Mucosa of gallbladder (tissue), 1 donor: ENCODE measurements at regions not wholly inside any gene's neighbourhood (a gene's known extent, or its start where the extent isn't known, plus 50 kb on each side); places are given as distances from the start of the nearest gene placed in this dataset.
A peak's percentile ranks its signal among the peaks of the same experiment; 100 is the strongest.
"Not testable (repeated sequence)": the region's sequence is repeated elsewhere in the genome, so short reads cannot be mapped to it uniquely, and the experiment has no call there.

Source experiments
- DNase-seq: peaks from one replicate; pipeline ENCODE4 v3.0.0-alpha.2; 2020; ENCODE audit warnings: low spot score
- donor health status: DM: no; HTN: no; CAD: no.

DNA sequence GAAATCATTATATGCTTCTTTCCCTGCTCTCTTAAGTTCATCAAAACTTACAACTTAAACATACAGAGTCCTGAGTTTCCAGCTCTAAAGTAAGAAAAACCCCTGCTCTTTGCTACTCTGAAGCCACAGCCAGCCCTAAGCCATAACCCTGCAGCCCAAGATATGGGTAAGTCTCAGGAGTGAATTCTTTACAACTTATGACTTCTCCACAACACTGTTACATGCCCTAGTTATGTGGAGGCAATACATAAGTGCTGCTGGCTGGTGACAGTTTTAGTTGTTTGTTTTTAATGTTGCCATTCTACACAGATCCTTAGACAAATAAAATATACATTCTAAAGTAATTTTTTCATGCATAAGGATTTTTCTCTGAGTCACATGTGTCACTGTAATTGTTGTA lies 100.2 kb downstream of the FBXO8 start:
- no peak for DNase-seq

- no peak for DNase-seq
These were observed 101.6 kb downstream of the FBXO8 start for GRCh38 chr4:174181827-174182226.

DNA sequence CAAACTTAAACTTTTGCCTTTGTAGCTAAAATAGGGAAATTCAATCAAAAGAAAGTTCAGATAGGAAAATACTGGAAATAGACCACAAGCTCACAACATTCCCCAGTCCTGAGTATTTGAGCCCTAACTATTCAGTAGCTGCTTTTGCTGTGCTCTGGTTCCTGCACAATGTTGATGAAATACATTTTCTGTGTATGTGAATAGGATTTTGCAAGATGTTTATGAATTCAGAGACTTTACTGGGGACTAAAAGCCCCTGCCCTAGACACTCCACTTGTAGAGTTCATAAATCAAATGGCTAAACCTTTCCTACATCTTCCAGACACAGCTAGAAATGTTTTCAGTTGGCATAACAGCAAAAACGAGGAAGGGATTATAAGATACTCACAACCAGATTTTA lies 105.9 kb downstream of the FBXO8 start:
- DNase-seq: no peak

DNA sequence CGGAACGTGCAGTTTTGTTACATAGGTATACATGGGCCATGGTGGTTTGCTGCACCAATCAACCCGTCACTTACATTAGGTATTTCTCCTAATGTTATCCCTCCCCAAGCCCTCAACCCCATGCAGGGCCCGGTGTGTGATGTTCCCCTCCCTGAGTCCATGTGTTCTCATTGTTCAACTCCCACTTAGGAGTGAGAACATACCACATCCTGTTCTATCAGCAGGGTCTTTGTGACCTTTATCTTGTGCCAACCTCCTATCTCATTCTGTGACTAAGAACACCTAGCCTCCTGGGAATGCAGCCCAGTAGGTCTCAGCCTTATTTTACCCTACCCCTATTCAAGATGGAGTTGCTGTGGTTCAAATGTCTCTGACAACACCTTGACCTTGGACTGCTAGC lies 107.6 kb downstream of the FBXO8 start:
- not testable (repeated sequence) for DNase-seq

DNA sequence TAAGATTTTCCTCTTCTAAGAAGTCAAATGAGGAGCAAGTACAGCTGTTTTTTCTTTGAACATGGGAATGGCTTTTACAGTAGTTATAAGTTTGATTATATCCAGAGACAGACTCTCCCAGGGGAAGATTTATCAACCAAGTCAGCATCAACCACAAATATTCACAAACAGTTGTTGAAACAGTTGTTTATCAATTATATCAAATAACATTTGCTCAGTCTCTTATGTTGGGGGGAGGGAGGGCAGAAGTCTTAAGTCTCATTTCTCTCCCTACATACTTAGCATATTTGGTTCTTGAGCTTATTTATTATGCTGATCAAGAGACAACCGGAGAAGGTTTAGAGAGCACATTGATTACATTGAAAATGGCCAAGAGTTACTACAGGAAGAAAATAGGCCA lies 110.1 kb downstream of the FBXO8 start:
- no peak for DNase-seq

- no peak for DNase-seq
These were observed 111.2 kb downstream of the FBXO8 start for GRCh38 chr4:174172274-174172673.

DNA sequence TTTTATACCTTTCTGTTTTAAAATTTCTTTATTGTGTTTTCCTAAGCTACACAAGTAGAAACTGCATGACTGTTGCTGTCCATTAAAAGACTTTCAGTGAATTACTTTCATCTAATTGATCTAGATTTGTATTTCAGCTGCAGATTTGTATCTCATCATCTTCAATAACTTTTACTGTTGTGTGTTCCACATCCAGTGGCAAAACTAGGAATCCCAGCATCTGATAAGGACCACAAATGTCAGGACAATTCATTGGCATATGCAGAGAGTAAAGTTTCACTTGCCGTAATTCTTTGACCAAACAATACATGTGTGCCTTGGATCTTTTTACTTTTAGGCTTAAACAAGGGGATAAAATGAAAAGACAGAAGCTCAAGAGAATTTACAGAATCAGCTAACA lies 112.6 kb downstream of the FBXO8 start:
- DNase-seq: no peak

DNA sequence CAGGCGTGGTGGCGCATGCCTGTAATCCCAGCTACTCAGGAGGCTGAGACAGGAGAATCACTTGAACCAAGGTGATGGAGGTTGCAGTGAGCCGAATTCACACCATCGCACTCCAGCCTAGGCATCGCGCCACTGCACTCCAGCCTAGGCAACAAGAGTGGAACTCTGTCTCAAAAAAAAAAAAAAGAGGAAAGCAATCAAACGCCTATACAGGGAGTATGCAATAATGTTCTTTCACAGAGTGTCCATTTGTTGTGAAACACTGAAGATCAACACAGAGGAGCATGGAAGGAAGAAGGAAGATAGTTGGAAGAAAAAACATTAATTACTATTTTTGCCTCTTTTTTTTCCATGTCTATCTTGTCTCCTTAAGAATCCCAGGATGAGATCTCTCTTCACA lies 113.4 kb downstream of the FBXO8 start:
- no peak for DNase-seq

GRCh38 chr4:174157106-174157607 lies 126.3 kb downstream of the FBXO8 start:
- no peak for DNase-seq

DNA sequence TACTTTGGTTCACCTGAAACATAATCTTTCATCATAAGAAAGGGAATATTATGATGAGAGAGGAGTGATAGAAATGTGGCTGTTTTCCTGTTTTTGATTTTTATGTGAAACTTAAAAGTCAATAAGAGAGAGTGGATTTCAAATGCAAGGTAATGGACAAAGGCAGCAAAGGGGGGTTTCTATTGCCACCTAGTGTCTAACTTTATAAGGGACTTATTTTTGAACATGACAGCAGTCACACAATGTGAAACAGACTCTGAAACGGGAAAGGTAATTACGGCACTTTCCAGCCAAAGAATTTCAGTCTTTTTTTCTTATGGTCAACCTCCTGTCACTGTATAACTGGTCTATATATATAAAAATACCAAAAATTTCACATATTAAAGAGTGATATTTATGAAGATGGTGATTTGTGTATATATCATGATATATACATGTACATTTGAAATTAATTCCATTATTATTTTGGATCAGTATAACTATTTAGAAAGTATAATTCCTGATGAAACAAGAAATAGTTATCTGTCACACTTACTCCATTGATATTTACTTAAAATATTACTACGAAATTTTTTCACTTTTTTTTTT lies 127.1 kb downstream of the FBXO8 start:
- DNase-seq: no peak

GRCh38 chr4:174154215-174154854 lies 129.1 kb downstream of the FBXO8 start:
- DNase-seq: peak; percentile 16

DNA sequence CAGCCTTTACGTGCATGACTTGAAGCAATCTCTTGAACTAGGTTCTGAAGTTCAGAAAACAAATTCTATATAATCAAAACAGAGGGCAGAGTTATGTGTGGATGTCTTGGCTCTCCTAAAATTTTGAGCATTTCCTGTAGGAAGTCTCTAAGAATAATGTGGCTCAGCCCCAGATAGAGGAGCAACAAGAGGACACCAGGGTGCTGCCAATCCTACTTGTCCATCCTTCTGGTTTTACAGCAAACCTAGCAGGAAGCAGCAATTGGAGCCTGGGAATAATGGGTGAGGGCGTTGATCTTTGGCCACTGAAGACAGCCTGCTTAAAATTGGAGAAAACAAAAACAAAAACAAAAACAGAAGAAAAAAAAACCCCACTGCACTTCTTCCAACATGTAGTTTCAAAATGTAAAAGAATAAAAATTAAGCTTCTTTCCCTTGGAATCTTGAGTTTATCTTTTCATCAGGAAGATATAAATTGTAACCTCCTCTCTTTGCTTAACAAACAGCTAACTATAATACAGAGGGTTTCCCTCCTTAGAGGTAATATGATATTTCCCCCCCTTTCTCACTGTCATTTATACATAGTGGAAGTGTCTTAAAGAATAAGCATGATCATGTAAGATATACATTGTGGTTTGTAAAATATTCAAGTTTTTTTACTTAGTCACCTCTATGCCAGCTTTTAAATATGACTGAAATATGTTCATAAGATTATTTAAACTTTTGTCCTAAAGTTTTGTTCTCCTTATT lies 130.6 kb downstream of the FBXO8 start:
- no peak for DNase-seq

DNA sequence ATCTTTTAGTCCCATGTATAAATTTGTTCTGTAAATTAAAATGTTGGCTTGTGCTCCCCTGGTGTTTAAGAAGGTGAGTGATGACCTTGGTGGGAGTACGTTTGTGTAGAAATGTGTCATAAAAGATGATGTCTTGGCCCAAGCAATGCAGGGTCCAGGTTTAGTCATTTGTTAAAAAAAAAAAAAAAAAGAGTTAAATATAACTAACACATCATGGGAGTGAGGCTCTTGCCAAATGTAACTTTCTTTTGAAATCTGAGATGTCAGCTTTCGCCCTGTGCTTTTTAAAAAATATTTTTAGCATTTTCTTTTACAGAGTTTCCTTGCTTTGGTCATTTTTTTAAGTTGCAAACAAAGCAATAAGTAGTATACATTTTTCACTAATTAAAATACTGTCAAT lies 135.6 kb downstream of the FBXO8 start:
- DNase-seq: no peak

DNA sequence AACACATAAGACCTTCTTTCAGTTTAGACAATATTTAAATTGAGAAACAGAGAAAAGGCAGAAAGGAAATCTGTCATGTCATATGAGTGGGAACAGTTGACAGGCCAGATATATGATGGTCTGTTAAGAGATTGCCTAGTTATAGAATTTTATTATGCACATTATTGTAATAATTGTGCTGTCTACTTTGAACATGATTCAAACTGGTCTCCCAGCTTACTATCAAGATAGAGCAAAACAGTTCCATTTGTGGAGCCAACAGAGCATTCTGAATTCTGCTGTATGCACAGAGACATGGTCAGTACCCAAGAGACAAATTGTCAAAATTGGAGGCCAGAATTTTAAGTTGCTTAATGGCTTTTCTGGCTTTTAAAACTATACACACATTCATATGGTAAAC lies 139.4 kb downstream of the FBXO8 start:
- no peak for DNase-seq

DNA sequence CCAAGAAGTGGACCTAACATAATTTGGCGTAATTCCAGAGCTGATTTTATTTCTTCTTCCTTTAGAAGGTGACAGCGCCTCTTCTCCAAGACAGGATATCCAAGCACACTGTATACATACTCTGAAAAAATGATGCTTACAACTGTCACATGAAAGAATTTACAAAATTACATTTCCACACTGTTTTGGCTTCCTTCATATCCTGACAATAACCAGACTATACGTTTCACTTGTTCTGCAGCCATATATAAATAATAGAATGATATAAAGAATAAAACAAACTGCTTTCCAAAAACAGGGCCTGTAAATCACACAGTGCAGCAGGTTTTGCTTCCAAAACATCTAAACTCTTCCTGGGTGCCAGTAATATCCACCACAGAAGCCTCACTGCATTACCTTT lies 141.6 kb downstream of the FBXO8 start:
- DNase-seq: no peak

DNA sequence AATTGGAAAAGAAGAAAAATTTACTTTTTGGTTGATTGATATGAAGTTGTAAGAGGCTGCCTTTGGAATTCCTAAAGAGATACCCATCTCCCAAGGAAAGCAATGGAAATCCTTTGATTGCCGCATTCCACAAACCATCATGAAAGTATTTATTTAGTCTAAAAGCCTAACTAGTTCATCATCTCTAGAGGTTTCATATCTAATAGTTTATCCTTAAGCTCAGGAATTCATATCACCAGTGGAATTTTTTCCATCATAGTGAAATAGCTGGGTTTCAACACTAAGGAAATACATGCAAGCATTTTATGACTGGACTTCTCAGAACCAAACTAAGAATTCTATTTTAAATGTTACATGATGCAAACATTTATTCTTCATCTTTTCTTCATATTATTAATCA lies 144.9 kb downstream of the FBXO8 start:
- DNase-seq: no peak

DNA sequence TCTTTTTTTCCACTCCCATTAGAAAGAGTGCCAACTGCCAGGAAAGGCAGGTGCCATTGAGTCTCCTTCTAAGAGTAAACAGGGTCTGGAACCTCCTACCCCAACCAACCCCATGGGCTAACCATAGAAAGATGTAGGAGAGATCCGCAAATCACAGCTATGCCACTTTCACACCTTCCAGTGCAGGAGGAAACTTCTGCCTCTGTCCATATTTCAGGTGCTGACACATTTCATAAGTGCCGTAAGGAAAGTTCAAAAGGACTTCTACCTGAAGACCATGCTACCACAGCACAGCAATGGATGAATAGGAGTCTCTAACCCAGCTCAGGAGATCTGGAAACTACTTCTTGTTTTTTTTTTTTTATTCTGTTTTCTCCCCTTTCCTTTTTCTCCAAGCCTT lies 145.8 kb downstream of the FBXO8 start:
- DNase-seq: no peak

DNA sequence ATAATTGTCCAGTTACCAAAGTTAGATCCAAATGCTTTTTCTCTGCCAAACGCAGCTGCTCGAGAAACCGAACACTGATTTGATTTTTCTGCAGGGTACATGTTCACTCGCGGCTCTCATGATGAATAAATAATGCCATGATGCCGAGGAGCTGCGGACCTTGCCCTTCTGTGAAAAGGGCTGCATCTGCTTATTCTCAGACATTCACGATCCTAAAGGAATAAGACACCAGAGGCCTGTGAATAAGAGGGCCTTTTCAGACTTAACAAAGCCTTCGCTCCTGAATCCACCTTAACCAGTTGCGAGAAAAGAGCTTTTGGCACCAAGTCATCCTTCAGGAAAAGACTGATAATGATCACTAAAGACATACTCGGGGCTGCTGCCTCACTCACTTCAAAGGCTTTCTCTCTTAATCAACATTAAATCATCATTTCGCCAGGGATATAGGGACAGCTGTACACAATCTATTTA lies 147.5 kb downstream of the FBXO8 start:
- DNase-seq: peak; percentile 32

DNA sequence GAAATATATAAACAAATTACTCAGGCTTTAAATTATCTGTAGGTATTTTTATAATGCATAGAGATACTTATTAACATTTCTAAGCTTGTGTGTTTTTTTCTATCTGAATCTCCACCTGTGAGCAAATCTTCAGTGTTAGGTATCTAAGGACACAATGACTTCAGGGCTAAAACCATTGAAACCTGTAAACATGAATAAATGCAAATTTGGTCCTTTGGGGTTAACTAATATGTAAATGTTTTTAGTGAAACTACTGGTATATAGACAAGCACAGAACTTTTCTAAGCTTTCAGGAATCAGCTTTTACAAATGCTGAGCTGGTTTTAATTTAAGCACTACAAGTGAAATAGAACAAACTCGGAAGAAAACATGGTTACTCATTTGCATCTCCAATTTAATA lies 147.9 kb downstream of the FBXO8 start:
- no peak for DNase-seq

DNA sequence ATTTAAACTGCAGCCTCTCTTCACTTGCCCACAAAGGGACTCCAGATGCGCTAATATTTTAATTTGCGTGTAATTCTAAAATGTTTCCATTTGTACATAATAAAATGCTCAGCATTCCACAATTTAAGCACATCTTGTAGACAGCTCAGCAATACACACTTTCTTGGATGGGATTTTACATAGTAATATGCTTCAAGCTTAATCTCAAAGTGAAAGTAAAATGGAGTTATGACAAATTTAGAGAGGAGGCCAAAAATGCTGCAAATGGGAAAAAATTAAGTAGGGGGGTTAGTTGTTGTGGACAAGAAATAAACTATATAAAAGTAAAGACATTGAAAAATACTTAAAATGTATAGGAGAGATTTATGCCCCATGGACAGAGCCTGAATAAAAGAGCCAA lies 149.1 kb downstream of the FBXO8 start:
- no peak for DNase-seq

- no peak for DNase-seq
These were observed 149.9 kb downstream of the FBXO8 start for GRCh38 chr4:174133551-174133950.

GRCh38 chr4:174131901-174132300 lies 151.6 kb downstream of the FBXO8 start:
- DNase-seq: no peak

DNA sequence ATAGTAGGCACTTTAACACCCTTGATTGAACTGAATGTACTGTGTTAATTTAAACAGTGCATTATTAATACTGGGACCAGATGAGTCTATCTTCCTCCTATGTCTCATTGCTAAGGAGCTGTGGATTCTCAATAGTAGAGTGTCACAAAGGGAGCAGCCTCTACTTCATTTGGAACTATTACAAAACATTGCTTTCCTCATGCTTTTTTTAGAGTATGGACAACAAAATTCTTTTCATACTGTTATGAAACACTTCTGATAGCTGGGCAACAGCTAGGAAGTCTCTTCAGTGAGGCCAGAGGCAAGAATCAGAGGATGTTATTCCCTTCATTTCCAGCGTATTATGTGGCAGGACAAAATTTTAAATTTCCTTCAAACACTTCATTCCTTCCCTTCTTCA lies 160.8 kb downstream of the FBXO8 start:
- DNase-seq: no peak
